ENCODE measurements at regions not wholly inside any gene's neighbourhood (a gene's known extent, or its start where the extent isn't known, plus 50 kb on each side); places are given as distances from the start of the nearest gene placed in this dataset.
"Not testable (repeated sequence)": the region's sequence is repeated elsewhere in the genome, so short reads cannot be mapped to it uniquely, and the experiment has no call there.

DNA sequence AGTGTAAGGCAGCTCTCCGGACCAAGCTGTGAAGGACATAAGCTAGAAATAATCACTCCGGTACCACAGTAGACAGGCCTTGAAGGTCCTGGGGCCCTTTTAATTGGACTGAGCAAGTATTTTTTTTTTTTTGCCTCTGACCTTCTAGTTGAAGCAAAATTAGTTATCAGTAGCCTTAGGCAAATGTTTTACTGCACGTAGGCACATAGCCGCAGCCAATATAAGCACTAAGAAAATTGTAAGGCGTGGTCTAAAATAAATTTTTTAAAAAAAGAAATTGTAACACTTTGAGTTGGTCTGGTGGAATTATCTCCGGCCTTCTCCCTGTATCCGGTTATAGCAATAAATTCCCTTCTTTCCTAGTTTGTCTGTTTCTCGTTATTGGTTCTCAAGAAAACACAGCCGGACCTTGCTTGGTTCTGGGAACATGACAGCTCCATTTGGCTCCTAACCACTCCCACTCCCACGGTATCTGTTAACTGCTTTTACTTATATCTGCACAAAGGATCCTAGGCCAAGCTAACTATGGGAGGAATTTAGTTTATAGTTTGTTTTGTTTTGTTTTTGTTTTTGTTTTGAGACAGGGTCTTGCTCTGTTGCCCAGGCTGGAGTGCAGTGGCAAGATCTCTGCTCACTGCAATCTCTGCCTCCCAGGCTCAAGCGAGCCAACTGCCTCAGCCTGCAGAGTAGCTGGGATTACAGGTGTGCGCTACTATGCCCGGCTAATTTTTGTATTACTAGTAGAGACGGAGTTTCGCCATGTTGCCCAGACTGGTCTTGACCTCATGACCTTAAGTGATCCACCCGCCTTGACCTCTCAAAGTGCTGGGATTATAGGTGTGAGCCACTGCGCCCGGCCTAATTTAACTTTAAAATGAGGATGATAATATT, 124.4 kb upstream of the KIF5B start:
- peak overlapping the region in 1 of 4 donors; percentile 41 for H3K27ac ChIP-seq
- no peaks in the 10 kb centered on the region for H3K9me3 ChIP-seq
- H3K36me3 ChIP-seq, result no peaks in the 10 kb centered on the region
- TF ChIP-seq, protein P1, sequence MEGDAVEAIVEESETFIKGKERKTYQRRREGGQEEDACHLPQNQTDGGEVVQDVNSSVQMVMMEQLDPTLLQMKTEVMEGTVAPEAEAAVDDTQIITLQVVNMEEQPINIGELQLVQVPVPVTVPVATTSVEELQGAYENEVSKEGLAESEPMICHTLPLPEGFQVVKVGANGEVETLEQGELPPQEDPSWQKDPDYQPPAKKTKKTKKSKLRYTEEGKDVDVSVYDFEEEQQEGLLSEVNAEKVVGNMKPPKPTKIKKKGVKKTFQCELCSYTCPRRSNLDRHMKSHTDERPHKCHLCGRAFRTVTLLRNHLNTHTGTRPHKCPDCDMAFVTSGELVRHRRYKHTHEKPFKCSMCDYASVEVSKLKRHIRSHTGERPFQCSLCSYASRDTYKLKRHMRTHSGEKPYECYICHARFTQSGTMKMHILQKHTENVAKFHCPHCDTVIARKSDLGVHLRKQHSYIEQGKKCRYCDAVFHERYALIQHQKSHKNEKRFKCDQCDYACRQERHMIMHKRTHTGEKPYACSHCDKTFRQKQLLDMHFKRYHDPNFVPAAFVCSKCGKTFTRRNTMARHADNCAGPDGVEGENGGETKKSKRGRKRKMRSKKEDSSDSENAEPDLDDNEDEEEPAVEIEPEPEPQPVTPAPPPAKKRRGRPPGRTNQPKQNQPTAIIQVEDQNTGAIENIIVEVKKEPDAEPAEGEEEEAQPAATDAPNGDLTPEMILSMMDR (IDR thresholded peaks at IDR 0.05), result no peak
- no peaks in the 10 kb centered on the region for H3K27me3 ChIP-seq
- DNase-seq (no peak), ATAC-seq (peak; percentile 57 to 88 (median 76)), FAIRE-seq (no peak)
- intact Hi-C loops (cut with DNase I), result no loop called here
- H3K4me3 ChIP-seq, result no peak overlapping the region
- H3K4me1 ChIP-seq, result no peaks in the 10 kb centered on the region
- WGBS, 2 donors, result 59 to 62% methylated on average over 18 of the region's 18 CpGs

DNA sequence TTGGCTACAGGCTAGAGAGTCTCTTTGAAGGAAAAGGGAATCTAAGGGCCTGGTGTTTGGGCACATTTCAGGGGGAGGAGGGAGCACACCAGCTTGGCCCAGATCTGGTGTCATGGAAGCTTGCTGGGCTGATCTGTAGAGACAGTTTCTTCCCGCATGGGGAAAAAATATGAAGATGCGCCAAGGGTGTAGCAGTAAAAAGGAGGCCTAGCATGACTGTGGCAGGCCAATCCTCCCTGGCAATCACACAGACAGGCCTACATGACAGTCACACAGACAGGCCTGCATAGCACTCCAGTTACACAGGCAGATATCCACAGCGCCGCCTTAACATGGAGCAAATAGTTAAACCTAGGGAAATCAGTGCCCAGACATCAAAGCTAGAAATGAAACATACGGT, 123.6 kb upstream of the KIF5B start:
- ATAC-seq (peak in 2 of 4 donors; percentile 17 to 24), FAIRE-seq (no peak), DNase-seq (no peak)
- Histone ChIP-seq H3K4me1 (no peaks in the 10 kb centered on the region), H3K36me3 (no peaks in the 10 kb centered on the region), H3K9me3 (no peaks in the 10 kb centered on the region), H3K27me3 (no peaks in the 10 kb centered on the region), H3K4me3 (no peak overlapping the region), H3K27ac (peak overlapping the region in 1 of 4 donors; percentile 41)
- WGBS, 2 donors, result 79 to 83% methylated on average over 5 of the region's 5 CpGs
- TF ChIP-seq, protein P1 (IDR thresholded peaks at IDR 0.05), result no peak
- intact Hi-C loops (cut with DNase I), result no loop called here

DNA sequence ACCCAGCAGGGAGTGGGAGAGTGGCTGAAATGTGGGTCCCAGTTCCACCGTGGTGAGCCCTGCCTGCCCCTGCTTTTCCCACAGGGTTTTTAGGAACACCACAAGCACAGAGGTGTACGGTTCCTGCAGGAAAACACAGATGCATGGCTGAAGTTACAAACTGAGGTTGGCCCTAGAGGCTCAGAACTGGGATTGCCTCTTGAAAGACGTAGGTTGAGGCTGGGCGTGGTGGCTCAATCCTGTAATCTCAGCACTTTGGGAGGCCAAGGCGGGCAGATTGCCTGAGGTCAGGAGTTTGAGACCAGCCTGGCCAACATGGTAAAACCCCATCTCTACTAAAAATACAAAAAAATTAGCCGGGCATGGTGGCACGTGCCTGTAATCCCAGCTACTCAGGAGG, 121.4 kb upstream of the KIF5B start:
- WGBS, 2 donors, result 93 to 97% methylated on average over 7 of the region's 7 CpGs
- H3K9me3 ChIP-seq; FAIRE-seq; ATAC-seq; DNase-seq; intact Hi-C loops (cut with DNase I); H3K4me1 ChIP-seq; H3K36me3 ChIP-seq; H3K27me3 ChIP-seq; H3K27ac ChIP-seq; H3K4me3 ChIP-seq: not testable (repeated sequence)

DNA sequence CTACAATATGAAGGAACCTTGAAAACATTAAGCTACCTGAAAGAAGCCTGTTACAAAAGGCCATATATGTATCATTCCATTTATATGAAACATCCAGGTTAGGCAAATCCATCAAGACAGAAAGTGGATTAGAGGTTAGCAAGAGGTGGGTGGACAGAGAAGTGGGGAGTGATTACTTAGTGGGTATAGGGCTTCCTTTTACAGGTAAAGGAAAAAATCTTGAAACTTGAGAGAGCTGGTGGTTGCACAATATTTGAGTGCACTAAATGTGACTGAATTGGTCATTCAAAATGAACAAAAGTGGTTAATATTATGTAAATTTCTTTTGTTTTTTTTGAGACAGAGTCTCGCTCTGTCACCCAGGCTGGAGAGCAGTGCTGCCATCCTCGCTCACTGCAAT, 119.4 kb upstream of the KIF5B start:
- Histone ChIP-seq H3K27me3 (no peaks in the 10 kb centered on the region), H3K9me3 (no peaks in the 10 kb centered on the region), H3K27ac (no peak overlapping the region), H3K4me1 (peaks cover under 1 to 5% (median 4%) of the 10 kb centered on the region in 3 donors), H3K36me3 (no peaks in the 10 kb centered on the region), H3K4me3 (no peak overlapping the region)
- WGBS, 2 donors, result 94 to 95% methylated on average over 2 of the region's 2 CpGs
- ATAC-seq (no peak), DNase-seq (no peak), FAIRE-seq (no peak)
- TF ChIP-seq, protein P1 (IDR thresholded peaks at IDR 0.05), result no peak
- intact Hi-C loops (cut with DNase I), result no loop called here

DNA sequence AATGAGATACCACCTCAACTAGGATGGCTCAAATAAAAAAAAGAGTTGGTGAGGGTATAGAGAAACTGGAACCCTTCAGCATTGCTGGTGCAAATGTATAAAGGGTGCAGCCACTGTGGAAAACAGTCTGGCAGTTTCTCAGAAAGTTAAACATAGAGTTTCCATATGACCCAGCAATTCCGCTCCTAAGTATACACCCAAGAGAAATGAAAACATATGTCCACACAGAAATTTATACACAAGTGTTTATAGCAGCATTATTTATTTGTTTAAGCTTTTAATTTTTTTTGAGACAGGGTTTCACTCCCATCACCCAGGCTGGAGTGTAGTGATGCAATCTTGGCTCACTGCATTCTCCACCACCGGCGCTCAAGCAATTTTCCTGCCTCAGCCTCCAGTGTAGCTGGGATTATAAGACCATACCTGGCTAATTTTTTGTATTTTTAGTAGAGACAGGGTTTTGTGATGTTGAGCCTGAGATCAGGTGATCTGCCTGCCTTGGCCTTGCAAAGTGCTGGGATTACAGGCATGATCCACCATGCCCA, 118.2 kb upstream of the KIF5B start:
- H3K9me3 ChIP-seq, result no peaks in the 10 kb centered on the region
- H3K4me3 ChIP-seq, result no peak overlapping the region
- no peak for FAIRE-seq
- intact Hi-C loops (cut with DNase I), result no loop called here
- no peak for DNase-seq
- peaks cover 11 to 16% (median 14%) of the 10 kb centered on the region in 3 donors for H3K4me1 ChIP-seq
- no peak overlapping the region for H3K27ac ChIP-seq
- 58 to 91% methylated on average over 3 of the region's 3 CpGs for WGBS, 2 donors
- TF ChIP-seq, protein P1 (IDR thresholded peaks at IDR 0.05), result no peak
- no peaks in the 10 kb centered on the region for H3K36me3 ChIP-seq
- no peak for ATAC-seq
- no peaks in the 10 kb centered on the region for H3K27me3 ChIP-seq

All from pancreas (tissue), 10 donors.